GM12865 (cell line): ENCODE measurements at regions not wholly inside any gene's neighbourhood (a gene's known extent, or its start where the extent isn't known, plus 50 kb on each side); places are given as distances from the start of the nearest gene placed in this dataset.

Experiments used
- DNase-seq: peaks from one replicate; pipeline ENCODE4 v3.0.0; 2010; ENCODE audit warnings: low read depth
- H3K4me3 ChIP-seq: 2 replicates; pipeline ENCODE4 v1.5.1; 2011; ENCODE audit warnings: mild to moderate bottlenecking, low read depth, low read length, control low read depth
- CTCF ChIP-seq: IDR thresholded peaks from 2 replicates; pipeline ENCODE4 v1.5.1; 2011; ENCODE audit warnings: low read length, control low read depth, low read depth, inconsistent platforms; ENCODE audit not compliant: insufficient read depth; ENCODE audit errors: missing control alignments

- no peak overlapping the region for H3K4me3 ChIP-seq
- no peak for DNase-seq
- TF ChIP-seq CTCF = no peak
Observed at GRCh38 chr14:28577711-28578131, 188.9 kb upstream of the FOXG1 start.

- no peak for DNase-seq
- no peak overlapping the region for H3K4me3 ChIP-seq
- TF ChIP-seq CTCF = no peak
Observed at GRCh38 chr14:28584951-28585350, 181.6 kb upstream of the FOXG1 start.

- no peak for TF ChIP-seq CTCF
- no peak overlapping the region for H3K4me3 ChIP-seq
- DNase-seq = no peak
Observed at GRCh38 chr14:28589792-28590191, 176.8 kb upstream of the FOXG1 start.

GRCh38 chr14:28596391-28596790, 170.2 kb upstream of the FOXG1 start:
- no peak for TF ChIP-seq CTCF
- no peak overlapping the region for H3K4me3 ChIP-seq
- no peak for DNase-seq

- TF ChIP-seq CTCF = no peak
- no peak overlapping the region for H3K4me3 ChIP-seq
Observed at GRCh38 chr14:28599191-28599590, 167.4 kb upstream of the FOXG1 start.

GRCh38 chr14:28599605-28600004, 167.0 kb upstream of the FOXG1 start:
- no peak for DNase-seq
- TF ChIP-seq CTCF = no peak
- H3K4me3 ChIP-seq = no peak overlapping the region

More at GRCh38 chr14:28599191-28599590, 167.4 kb upstream of the FOXG1 start:
- no peak for DNase-seq

- no peak for DNase-seq
- no peak for TF ChIP-seq CTCF
- no peak overlapping the region for H3K4me3 ChIP-seq
Observed at GRCh38 chr14:28603606-28604005, 163.0 kb upstream of the FOXG1 start.
